Lung microvascular endothelial cell (primary cell): ENCODE measurements at regions not wholly inside any gene's neighbourhood (a gene's known extent, or its start where the extent isn't known, plus 50 kb on each side); places are given as distances from the start of the nearest gene placed in this dataset.
"Not testable (repeated sequence)": the region's sequence is repeated elsewhere in the genome, so short reads cannot be mapped to it uniquely, and the experiment has no call there.

Source experiments
- DNase-seq, 2 donors: peaks; one replicate each; pipeline versions ENCODE4 v3.0.0 to v3.0.0-alpha.2; 2010; ENCODE audit warnings: low read depth in 2 of 2

- DNase-seq = no peak
Measured at GRCh38 chr1:101409102-101409501, 172.3 kb downstream of the S1PR1 start.

- peak; percentile 3 to 87 for DNase-seq
Measured at GRCh38 chr1:101410048-101410878, 173.4 kb downstream of the S1PR1 start.

- no peak for DNase-seq
Measured at GRCh38 chr1:101420406-101420805, 183.6 kb downstream of the S1PR1 start.

- DNase-seq = not testable (repeated sequence)
Measured at GRCh38 chr1:101428083-101428482, 191.3 kb downstream of the S1PR1 start.

- no peak for DNase-seq
Measured at GRCh38 chr1:101428562-101428961, 191.7 kb downstream of the S1PR1 start.

- peak in 1 of 2 donors; percentile 15 for DNase-seq
Measured at GRCh38 chr1:101431956-101432510, 195.2 kb downstream of the S1PR1 start.

GRCh38 chr1:101435831-101436511, 199.2 kb downstream of the S1PR1 start:
- no peak for DNase-seq

GRCh38 chr1:101437800-101438199, 201.0 kb downstream of the S1PR1 start:
- peak in 1 of 2 donors; percentile 15 for DNase-seq

GRCh38 chr1:101438359-101438758, 201.5 kb downstream of the S1PR1 start:
- peak; percentile 57 to 65 for DNase-seq

GRCh38 chr1:101440485-101440884, 203.7 kb downstream of the S1PR1 start:
- DNase-seq = no peak

GRCh38 chr1:101444381-101444780, 207.6 kb downstream of the S1PR1 start:
- no peak for DNase-seq

GRCh38 chr1:101444873-101445618, 208.2 kb downstream of the S1PR1 start:
- no peak for DNase-seq

GRCh38 chr1:101448018-101448417, 211.2 kb downstream of the S1PR1 start:
- DNase-seq = no peak

- not testable (repeated sequence) for DNase-seq
Measured at GRCh38 chr1:101450691-101451090, 213.9 kb downstream of the S1PR1 start.

- no peak for DNase-seq
Measured at GRCh38 chr1:101451888-101452287, 215.1 kb downstream of the S1PR1 start.

- DNase-seq = no peak
Measured at GRCh38 chr1:101452825-101453224, 216.0 kb downstream of the S1PR1 start.

- DNase-seq = no peak
Measured at GRCh38 chr1:101453844-101454243, 217.0 kb downstream of the S1PR1 start.

- DNase-seq = no peak
Measured at GRCh38 chr1:101455166-101455565, 218.3 kb downstream of the S1PR1 start.

GRCh38 chr1:101460739-101461138, 223.9 kb downstream of the S1PR1 start:
- no peak for DNase-seq

GRCh38 chr1:101463195-101463594, 226.4 kb downstream of the S1PR1 start:
- no peak for DNase-seq

- no peak for DNase-seq
Measured at GRCh38 chr1:101465941-101466340, 229.1 kb downstream of the S1PR1 start.
